HG03103 (cell line): ENCODE measurements at regions not wholly inside any gene's neighbourhood (a gene's known extent, or its start where the extent isn't known, plus 50 kb on each side); places are given as distances from the start of the nearest gene placed in this dataset.

ENCODE experiments used
- ATAC-seq: cut with Tn5 transposase; IDR thresholded peaks from one replicate; pipeline ENCODE4 v1.9.1; 2021; ENCODE audit warnings: low read depth; ENCODE audit not compliant: unreplicated experiment

- no peak for ATAC-seq
Measured at GRCh38 chr17:65477600-65477999, 83.8 kb downstream of the AXIN2 start.

- no peak for ATAC-seq
Measured at GRCh38 chr17:65474660-65475059, 86.8 kb downstream of the AXIN2 start.

- ATAC-seq, result no peak
Measured at GRCh38 chr17:65473985-65474384, 87.5 kb downstream of the AXIN2 start.

- ATAC-seq, result no peak
Measured at GRCh38 chr17:65473363-65473762, 88.1 kb downstream of the AXIN2 start.

- ATAC-seq, result no peak
Measured at GRCh38 chr17:65472666-65473309, 88.7 kb downstream of the AXIN2 start.

- ATAC-seq, result no peak
Measured at GRCh38 chr17:65470783-65471182, 90.7 kb downstream of the AXIN2 start.

GRCh38 chr17:65468321-65468720, 93.1 kb downstream of the AXIN2 start:
- ATAC-seq, result no peak

GRCh38 chr17:65467156-65467555, 94.3 kb downstream of the AXIN2 start:
- no peak for ATAC-seq

GRCh38 chr17:65466547-65466946, 94.9 kb downstream of the AXIN2 start:
- ATAC-seq, result no peak

- no peak for ATAC-seq
Measured at GRCh38 chr17:65463242-65463641, 98.2 kb downstream of the AXIN2 start.

GRCh38 chr17:65459677-65460347, 101.6 kb downstream of the AXIN2 start:
- ATAC-seq, result no peak

GRCh38 chr17:65457635-65458257, 103.7 kb downstream of the AXIN2 start:
- no peak for ATAC-seq

- no peak for ATAC-seq
Measured at GRCh38 chr17:65457183-65457582, 104.3 kb downstream of the AXIN2 start.

- ATAC-seq, result no peak
Measured at GRCh38 chr17:65456368-65457151, 104.9 kb downstream of the AXIN2 start.

GRCh38 chr17:65455972-65456343, 105.5 kb downstream of the AXIN2 start:
- no peak for ATAC-seq

GRCh38 chr17:65455154-65455971, 106.1 kb downstream of the AXIN2 start:
- ATAC-seq, result no peak

- ATAC-seq, result no peak
Measured at GRCh38 chr17:65453204-65453931, 108.1 kb downstream of the AXIN2 start.

- no peak for ATAC-seq
Measured at GRCh38 chr17:65449495-65449894, 112.0 kb downstream of the AXIN2 start.

- no peak for ATAC-seq
Measured at GRCh38 chr17:65447823-65448222, 113.6 kb downstream of the AXIN2 start.
